Fibroblast of mammary gland (primary cell): ENCODE measurements at regions not wholly inside any gene's neighbourhood (a gene's known extent, or its start where the extent isn't known, plus 50 kb on each side); places are given as distances from the start of the nearest gene placed in this dataset.
"Not testable (repeated sequence)": the region's sequence is repeated elsewhere in the genome, so short reads cannot be mapped to it uniquely, and the experiment has no call there.

Experiments
- DNase-seq: peaks from one replicate; pipeline ENCODE4 v3.0.0-alpha.2; 2010; ENCODE audit warnings: low read depth
- H3K4me3 ChIP-seq: 2 replicates; pipeline ENCODE4 v1.5.1; 2011; ENCODE audit warnings: low read depth, mild to moderate bottlenecking, low read length, moderate library complexity; ENCODE audit not compliant: control insufficient read depth
- TF ChIP-seq, protein P1 (sequence below): conservative IDR thresholded peaks from 2 replicates; pipeline ENCODE4 v1.5.1; 2011; ENCODE audit warnings: low read depth, low read length, inconsistent platforms; ENCODE audit not compliant: control insufficient read depth, insufficient read depth

DNA sequence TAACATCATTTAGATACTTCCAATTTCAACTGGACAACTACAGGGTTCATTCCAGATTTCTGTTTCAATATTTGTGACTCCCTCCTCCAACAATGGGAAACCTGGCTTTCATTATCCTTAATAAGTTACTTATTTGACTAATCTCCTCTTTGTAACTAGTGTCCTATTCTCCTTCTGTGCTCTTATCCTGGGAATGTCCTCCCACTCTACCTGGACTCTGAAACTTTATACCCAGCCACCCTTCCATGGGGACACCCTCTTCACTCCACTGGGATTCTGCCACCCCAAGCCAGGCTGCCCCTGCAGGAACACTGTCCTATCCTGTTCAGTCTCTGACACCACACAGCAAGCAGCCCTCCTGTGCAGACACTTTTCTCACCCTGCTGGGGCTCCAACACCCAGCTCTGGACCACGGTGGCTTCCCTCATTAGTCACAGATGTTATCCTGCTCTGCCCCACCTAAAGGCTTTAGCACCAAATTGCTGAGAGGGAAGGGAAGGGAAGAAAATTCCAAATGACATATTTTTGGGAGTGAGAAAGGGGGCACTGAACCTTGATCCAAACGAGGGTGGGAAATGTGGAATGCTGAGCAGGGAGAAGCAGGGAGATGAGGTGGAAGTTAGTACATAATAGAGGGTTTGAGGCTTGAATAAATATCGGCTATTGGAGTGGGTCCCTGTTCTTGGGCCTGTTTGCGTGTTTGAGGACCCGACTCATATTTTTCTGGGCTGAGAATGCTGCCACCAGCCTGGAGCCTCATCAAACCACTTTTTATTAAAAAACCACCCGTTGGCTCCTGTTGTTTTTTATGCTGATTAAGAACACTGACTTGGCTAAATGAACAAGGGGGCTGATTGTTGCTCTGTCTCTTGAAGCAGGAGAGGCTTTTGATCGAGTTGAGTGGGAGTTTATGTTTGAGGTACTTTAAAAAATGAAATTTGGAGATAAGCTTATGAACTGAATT is 54.0 kb upstream of the AKIRIN2 start:
- H3K4me3 ChIP-seq = no peak overlapping the region
- peak; percentile 32 for DNase-seq
- TF ChIP-seq, protein P1, sequence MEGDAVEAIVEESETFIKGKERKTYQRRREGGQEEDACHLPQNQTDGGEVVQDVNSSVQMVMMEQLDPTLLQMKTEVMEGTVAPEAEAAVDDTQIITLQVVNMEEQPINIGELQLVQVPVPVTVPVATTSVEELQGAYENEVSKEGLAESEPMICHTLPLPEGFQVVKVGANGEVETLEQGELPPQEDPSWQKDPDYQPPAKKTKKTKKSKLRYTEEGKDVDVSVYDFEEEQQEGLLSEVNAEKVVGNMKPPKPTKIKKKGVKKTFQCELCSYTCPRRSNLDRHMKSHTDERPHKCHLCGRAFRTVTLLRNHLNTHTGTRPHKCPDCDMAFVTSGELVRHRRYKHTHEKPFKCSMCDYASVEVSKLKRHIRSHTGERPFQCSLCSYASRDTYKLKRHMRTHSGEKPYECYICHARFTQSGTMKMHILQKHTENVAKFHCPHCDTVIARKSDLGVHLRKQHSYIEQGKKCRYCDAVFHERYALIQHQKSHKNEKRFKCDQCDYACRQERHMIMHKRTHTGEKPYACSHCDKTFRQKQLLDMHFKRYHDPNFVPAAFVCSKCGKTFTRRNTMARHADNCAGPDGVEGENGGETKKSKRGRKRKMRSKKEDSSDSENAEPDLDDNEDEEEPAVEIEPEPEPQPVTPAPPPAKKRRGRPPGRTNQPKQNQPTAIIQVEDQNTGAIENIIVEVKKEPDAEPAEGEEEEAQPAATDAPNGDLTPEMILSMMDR = no peak

DNA sequence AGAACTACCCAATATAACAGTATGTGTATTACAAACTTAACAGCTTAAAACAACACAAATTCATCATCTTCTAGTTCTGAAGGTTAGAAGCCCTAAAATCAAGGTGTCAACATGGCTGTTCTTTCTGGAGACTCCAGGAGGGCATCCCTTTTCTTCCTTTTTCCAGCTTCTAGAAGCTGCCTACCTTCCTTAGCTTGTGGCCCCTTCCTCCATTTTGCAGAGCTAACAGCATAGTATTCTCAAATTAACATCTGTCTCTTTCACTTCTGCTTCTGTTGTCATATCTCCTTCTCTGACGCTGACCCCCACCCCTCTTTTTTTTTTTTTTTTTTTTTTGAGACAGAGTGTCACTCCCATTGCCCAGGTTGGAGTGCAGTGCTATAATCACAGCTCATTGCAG is 52.8 kb upstream of the AKIRIN2 start:
- no peak for DNase-seq
- no peak overlapping the region for H3K4me3 ChIP-seq
- TF ChIP-seq, protein P1 = no peak

DNA sequence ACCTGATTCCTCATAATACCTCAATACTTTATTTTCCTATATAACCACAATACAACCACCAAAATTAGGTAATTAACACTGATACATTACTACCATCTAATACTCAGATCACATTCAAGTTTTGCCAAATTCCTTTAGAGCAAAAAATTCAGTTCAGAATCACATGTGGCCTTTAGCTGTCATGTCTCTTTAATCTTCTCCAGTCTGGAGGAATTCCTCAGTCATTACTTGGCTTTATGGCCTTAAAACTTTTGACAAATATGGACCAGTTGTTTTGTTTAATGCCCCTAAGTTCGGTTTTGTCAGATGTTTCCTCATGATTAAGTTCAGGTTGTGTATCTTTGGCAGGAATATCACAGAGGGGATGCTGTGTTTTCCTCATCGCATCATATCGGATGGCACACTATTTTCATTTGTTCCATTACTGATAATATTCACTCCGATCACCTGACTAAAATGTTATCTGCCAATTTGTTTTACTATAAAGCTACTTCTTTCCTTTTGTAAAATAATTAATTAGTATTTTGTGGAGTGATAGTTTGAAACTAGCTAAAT is 51.2 kb upstream of the AKIRIN2 start:
- TF ChIP-seq, protein P1 = no peak
- no peak overlapping the region for H3K4me3 ChIP-seq
- no peak for DNase-seq

DNA sequence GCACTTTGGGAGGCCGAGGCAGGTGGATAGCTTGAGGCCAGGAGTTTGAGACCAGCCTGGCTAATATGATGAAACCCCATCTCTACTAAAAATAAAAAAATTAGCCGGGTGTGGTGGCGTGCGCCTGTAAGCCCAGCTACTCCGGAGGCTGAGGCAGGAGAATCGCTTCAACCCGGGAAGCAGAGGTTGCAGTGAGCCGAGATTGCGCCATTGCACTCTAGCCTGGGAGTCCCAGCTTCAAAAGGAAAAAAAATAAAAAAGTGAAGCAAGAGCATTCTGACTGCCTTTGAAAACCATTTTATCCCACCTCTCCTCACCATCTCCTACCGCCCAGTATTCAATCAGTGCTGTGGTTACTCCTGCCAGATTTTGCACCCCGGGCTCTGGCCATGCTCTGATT is 50.5 kb upstream of the AKIRIN2 start:
- not testable (repeated sequence) for H3K4me3 ChIP-seq, DNase-seq
